Testis (tissue), 2 donors: ENCODE measurements at regions not wholly inside any gene's neighbourhood (a gene's known extent, or its start where the extent isn't known, plus 50 kb on each side); places are given as distances from the start of the nearest gene placed in this dataset.

Experiments used
- CTCF ChIP-seq, 3 experiments: fragments of 450-650 bp in 2 of 3; fragments of 200-600 bp in 1 of 3; sonication (generic) in 1 of 3; IDR thresholded peaks; one replicate each; pipeline ENCODE4 v1.5.1; 2016 to 2019; ENCODE audit warnings: antibody characterized with exemption in 3 of 3, mild to moderate bottlenecking in 2 of 3, moderate library complexity in 1 of 3
- POLR2A ChIP-seq: fragments of 450-650 bp; IDR thresholded peaks from one replicate; pipeline ENCODE4 v1.6.1; 2017; ENCODE audit warnings: antibody characterized with exemption, mild to moderate bottlenecking, moderate library complexity

DNA sequence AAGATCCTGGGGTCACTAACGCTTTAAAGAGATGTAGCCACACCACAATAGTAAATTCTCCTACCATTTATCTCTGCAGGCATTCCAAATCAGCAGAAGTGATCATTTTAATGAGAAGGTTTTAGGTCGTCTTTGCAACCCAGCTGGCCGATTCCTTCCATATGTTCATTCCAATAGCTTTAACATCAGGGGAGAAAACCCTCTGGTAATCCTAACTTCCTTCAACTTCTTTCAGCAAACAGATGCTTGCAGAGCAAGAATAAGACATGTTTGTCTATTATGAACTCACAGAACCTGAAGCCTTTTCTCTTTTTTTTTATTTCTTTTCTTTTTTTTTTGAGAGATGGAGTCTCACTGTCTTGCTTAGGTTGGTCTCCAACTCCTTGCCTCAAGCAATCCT lies 498.6 kb upstream of the SLITRK1 start:
- no peak for TF ChIP-seq POLR2A
- TF ChIP-seq CTCF (IDR thresholded peaks at IDR 0.05) = no peak
